ENCODE measurements at regions not wholly inside any gene's neighbourhood (a gene's known extent, or its start where the extent isn't known, plus 50 kb on each side); places are given as distances from the start of the nearest gene placed in this dataset.

- TF ChIP-seq CTCF (IDR thresholded peaks at IDR 0.05) (no peak), POLR2A (IDR thresholded peaks at IDR 0.05) (no peak)
Observed at GRCh38 chr10:78281627-78282026, 248.0 kb downstream of the RPS24 start.
